GM21381 (cell line): ENCODE measurements at regions not wholly inside any gene's neighbourhood (a gene's known extent, or its start where the extent isn't known, plus 50 kb on each side); places are given as distances from the start of the nearest gene placed in this dataset.

Experiments used
- ATAC-seq: cut with Tn5 transposase; IDR thresholded peaks from one replicate; pipeline ENCODE4 v1.9.1; 2021; ENCODE audit warnings: mild to moderate bottlenecking, moderate library complexity; ENCODE audit not compliant: unreplicated experiment

- ATAC-seq, result no peak
Observed at GRCh38 chr5:136811551-136811950, 446.2 kb upstream of the TRPC7 start.

- ATAC-seq, result no peak
Observed at GRCh38 chr5:136811086-136811485, 445.7 kb upstream of the TRPC7 start.

- ATAC-seq, result no peak
Observed at GRCh38 chr5:136810261-136810801, 445.0 kb upstream of the TRPC7 start.

- no peak for ATAC-seq
Observed at GRCh38 chr5:136809382-136809781, 444.0 kb upstream of the TRPC7 start.

GRCh38 chr5:136808756-136809155 is 443.4 kb upstream of the TRPC7 start:
- no peak for ATAC-seq

- ATAC-seq, result no peak
Observed at GRCh38 chr5:136805466-136805865, 440.1 kb upstream of the TRPC7 start.

- ATAC-seq, result no peak
Observed at GRCh38 chr5:136802383-136802782, 437.0 kb upstream of the TRPC7 start.

- no peak for ATAC-seq
Observed at GRCh38 chr5:136799806-136800372, 434.5 kb upstream of the TRPC7 start.

- ATAC-seq, result no peak
Observed at GRCh38 chr5:136793300-136793699, 428.0 kb upstream of the TRPC7 start.

GRCh38 chr5:136781464-136781863 is 416.1 kb upstream of the TRPC7 start:
- ATAC-seq, result no peak

GRCh38 chr5:136780518-136780917 is 415.2 kb upstream of the TRPC7 start:
- ATAC-seq, result no peak

- ATAC-seq, result no peak
Observed at GRCh38 chr5:136776022-136776927, 410.9 kb upstream of the TRPC7 start.

- no peak for ATAC-seq
Observed at GRCh38 chr5:136772491-136772890, 407.1 kb upstream of the TRPC7 start.

- ATAC-seq, result peak; percentile 82
Observed at GRCh38 chr5:136769900-136770684, 404.7 kb upstream of the TRPC7 start.

- ATAC-seq, result no peak
Observed at GRCh38 chr5:136769093-136769492, 403.7 kb upstream of the TRPC7 start.

- no peak for ATAC-seq
Observed at GRCh38 chr5:136768457-136768856, 403.1 kb upstream of the TRPC7 start.

GRCh38 chr5:136766456-136766855 is 401.1 kb upstream of the TRPC7 start:
- ATAC-seq, result no peak

- ATAC-seq, result no peak
Observed at GRCh38 chr5:136764601-136765000, 399.3 kb upstream of the TRPC7 start.

- no peak for ATAC-seq
Observed at GRCh38 chr5:136763548-136763947, 398.2 kb upstream of the TRPC7 start.

- no peak for ATAC-seq
Observed at GRCh38 chr5:136754216-136754615, 388.9 kb upstream of the TRPC7 start.

- ATAC-seq, result no peak
Observed at GRCh38 chr5:136750224-136750862, 385.0 kb upstream of the TRPC7 start.
